ENCODE measurements at regions not wholly inside any gene's neighbourhood (a gene's known extent, or its start where the extent isn't known, plus 50 kb on each side); places are given as distances from the start of the nearest gene placed in this dataset.

DNA sequence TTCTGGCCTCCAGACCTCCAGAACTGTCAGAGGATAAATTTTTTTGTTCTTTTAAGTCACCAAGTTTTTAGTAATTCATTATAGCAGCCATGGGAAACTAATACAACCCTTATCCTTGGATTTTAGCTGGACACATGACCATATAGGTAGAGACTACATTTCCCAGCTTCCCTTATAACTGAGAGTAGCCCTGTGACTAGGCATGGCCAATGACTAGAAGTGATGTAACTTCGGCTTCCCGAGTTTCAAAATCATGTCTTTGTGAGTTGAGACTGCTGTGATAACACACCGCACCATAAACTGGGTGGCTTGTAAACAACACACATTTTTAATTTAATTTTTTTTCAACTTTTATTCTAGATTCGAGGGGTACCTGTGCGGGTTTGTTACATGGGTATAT is 134.0 kb upstream of the SERTAD2 start:
- TF ChIP-seq POLR2A (IDR thresholded peaks at IDR 0.05): no peak
- TF ChIP-seq, protein P1, sequence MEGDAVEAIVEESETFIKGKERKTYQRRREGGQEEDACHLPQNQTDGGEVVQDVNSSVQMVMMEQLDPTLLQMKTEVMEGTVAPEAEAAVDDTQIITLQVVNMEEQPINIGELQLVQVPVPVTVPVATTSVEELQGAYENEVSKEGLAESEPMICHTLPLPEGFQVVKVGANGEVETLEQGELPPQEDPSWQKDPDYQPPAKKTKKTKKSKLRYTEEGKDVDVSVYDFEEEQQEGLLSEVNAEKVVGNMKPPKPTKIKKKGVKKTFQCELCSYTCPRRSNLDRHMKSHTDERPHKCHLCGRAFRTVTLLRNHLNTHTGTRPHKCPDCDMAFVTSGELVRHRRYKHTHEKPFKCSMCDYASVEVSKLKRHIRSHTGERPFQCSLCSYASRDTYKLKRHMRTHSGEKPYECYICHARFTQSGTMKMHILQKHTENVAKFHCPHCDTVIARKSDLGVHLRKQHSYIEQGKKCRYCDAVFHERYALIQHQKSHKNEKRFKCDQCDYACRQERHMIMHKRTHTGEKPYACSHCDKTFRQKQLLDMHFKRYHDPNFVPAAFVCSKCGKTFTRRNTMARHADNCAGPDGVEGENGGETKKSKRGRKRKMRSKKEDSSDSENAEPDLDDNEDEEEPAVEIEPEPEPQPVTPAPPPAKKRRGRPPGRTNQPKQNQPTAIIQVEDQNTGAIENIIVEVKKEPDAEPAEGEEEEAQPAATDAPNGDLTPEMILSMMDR (IDR thresholded peaks at IDR 0.05): no peak
